ENCODE measurements at regions not wholly inside any gene's neighbourhood (a gene's known extent, or its start where the extent isn't known, plus 50 kb on each side); places are given as distances from the start of the nearest gene placed in this dataset.

GRCh38 chr6:26205625-26206574 lies 118.7 kb downstream of the HFE start:
- no peaks in the 10 kb centered on the region for H3K27me3 ChIP-seq (ENCODE audit: control insufficient read depth in 3 of 3, insufficient read depth in 3 of 3, low read depth in 1 of 3, low read length in 3 of 3)
- peak overlapping the region; percentile 71 to 94 for H3K4me3 ChIP-seq (ENCODE audit: low read length in 2 of 2)
- peak overlapping the region; percentile 86 for H3K27ac ChIP-seq (replicated peaks; ENCODE audit: low read length)
- no peak overlapping the region for H2BK5ac ChIP-seq (ENCODE audit: low read length)
- WGBS, 2 donors (ENCODE audit: extremely low coverage in 2 of 2, insufficient read length in 2 of 2, insufficient replicate concordance in 1 of 2): no CpG with 5 or more reads among the region's 18 CpGs
- no peaks in the 10 kb centered on the region for H3K36me3 ChIP-seq (replicated peaks in 1 of 2; ENCODE audit: control insufficient read depth in 2 of 2, insufficient read depth in 2 of 2, low read length in 2 of 2)
- H4K8ac ChIP-seq (ENCODE audit: low read depth, low read length): peak overlapping the region; percentile 7
- H2AK5ac ChIP-seq (ENCODE audit: low read depth, low read length): no peak overlapping the region
- peak overlapping the region; percentile 78 for H3K18ac ChIP-seq (ENCODE audit: low read length)
- no peak overlapping the region for H3K23ac ChIP-seq (ENCODE audit: low read depth, low read length, poor library complexity)
- no peak overlapping the region for H2BK12ac ChIP-seq (ENCODE audit: low read length)
- no peak for DNase-seq (ENCODE audit: low spot score)
- no peak overlapping the region for H2BK120ac ChIP-seq (ENCODE audit: low read depth, low read length)
- H3K14ac ChIP-seq (ENCODE audit: low read length): no peak overlapping the region
- H3K4me1 ChIP-seq (ENCODE audit: control insufficient read depth in 2 of 2, insufficient read depth in 1 of 2, low read depth in 1 of 2, low read length in 2 of 2): peaks cover 4 to 14% of the 10 kb centered on the region in 2 donors
- no peaks in the 10 kb centered on the region for H3K79me1 ChIP-seq (ENCODE audit: low read depth, low read length)
- H3K4ac ChIP-seq (ENCODE audit: low read length): no peak overlapping the region
- no peak overlapping the region for H2AFZ ChIP-seq (ENCODE audit: low read length)
- no peaks in the 10 kb centered on the region for H3K9me3 ChIP-seq (replicated peaks in 1 of 2; ENCODE audit: control insufficient read depth in 2 of 2, insufficient read depth in 1 of 2, low read depth in 1 of 2, low read length in 2 of 2)
- H2BK15ac ChIP-seq (ENCODE audit: low read length): no peak overlapping the region
- H4K91ac ChIP-seq (ENCODE audit: low read depth, low read length, poor library complexity): no peak overlapping the region
- peak overlapping the region; percentile 86 for H3K9ac ChIP-seq (ENCODE audit: low read depth, low read length, poor library complexity)
- peak overlapping the region; percentile 67 for H3K4me2 ChIP-seq (ENCODE audit: insufficient read depth, low read length, poor library complexity, severe bottlenecking)

- no peak overlapping the region for H3K4ac ChIP-seq (ENCODE audit: low read length)
- no peak overlapping the region for H2BK120ac ChIP-seq (ENCODE audit: low read depth, low read length)
- H3K79me1 ChIP-seq (ENCODE audit: low read depth, low read length): no peaks in the 10 kb centered on the region
- no peak overlapping the region for H4K8ac ChIP-seq (ENCODE audit: low read depth, low read length)
- H3K18ac ChIP-seq (ENCODE audit: low read length): no peak overlapping the region
- no peak overlapping the region for H3K9ac ChIP-seq (ENCODE audit: low read depth, low read length, poor library complexity)
- DNase-seq (ENCODE audit: low spot score): no peak
- no peak overlapping the region for H3K14ac ChIP-seq (ENCODE audit: low read length)
- no peaks in the 10 kb centered on the region for H3K9me3 ChIP-seq (replicated peaks in 1 of 2; ENCODE audit: control insufficient read depth in 2 of 2, insufficient read depth in 1 of 2, low read depth in 1 of 2, low read length in 2 of 2)
- WGBS, 2 donors (ENCODE audit: extremely low coverage in 2 of 2, insufficient read length in 2 of 2, insufficient replicate concordance in 1 of 2): no CpG with 5 or more reads among the region's 8 CpGs
- no peak overlapping the region for H2BK12ac ChIP-seq (ENCODE audit: low read length)
- no peak overlapping the region for H2BK5ac ChIP-seq (ENCODE audit: low read length)
- H4K91ac ChIP-seq (ENCODE audit: low read depth, low read length, poor library complexity): no peak overlapping the region
- H3K36me3 ChIP-seq (replicated peaks in 1 of 2; ENCODE audit: control insufficient read depth in 2 of 2, insufficient read depth in 2 of 2, low read length in 2 of 2): no peaks in the 10 kb centered on the region
- H3K23ac ChIP-seq (ENCODE audit: low read depth, low read length, poor library complexity): no peak overlapping the region
- no peak overlapping the region for H2AFZ ChIP-seq (ENCODE audit: low read length)
- H3K4me2 ChIP-seq (ENCODE audit: insufficient read depth, low read length, poor library complexity, severe bottlenecking): no peak overlapping the region
- H3K27ac ChIP-seq (replicated peaks; ENCODE audit: low read length): no peak overlapping the region
- no peak overlapping the region for H3K4me3 ChIP-seq (ENCODE audit: low read length in 2 of 2)
- H3K27me3 ChIP-seq (ENCODE audit: control insufficient read depth in 3 of 3, insufficient read depth in 3 of 3, low read depth in 1 of 3, low read length in 3 of 3): no peaks in the 10 kb centered on the region
- no peak overlapping the region for H2BK15ac ChIP-seq (ENCODE audit: low read length)
- no peak overlapping the region for H2AK5ac ChIP-seq (ENCODE audit: low read depth, low read length)
- peaks cover 3 to 14% of the 10 kb centered on the region in 2 donors for H3K4me1 ChIP-seq (ENCODE audit: control insufficient read depth in 2 of 2, insufficient read depth in 1 of 2, low read depth in 1 of 2, low read length in 2 of 2)
These were observed 119.9 kb downstream of the HFE start for GRCh38 chr6:26206868-26207801.

- H3K4me2 ChIP-seq (ENCODE audit: insufficient read depth, low read length, poor library complexity, severe bottlenecking): no peak overlapping the region
- no peak overlapping the region for H3K27ac ChIP-seq (replicated peaks; ENCODE audit: low read length)
- no peaks in the 10 kb centered on the region for H3K9me3 ChIP-seq (replicated peaks in 1 of 2; ENCODE audit: control insufficient read depth in 2 of 2, insufficient read depth in 1 of 2, low read depth in 1 of 2, low read length in 2 of 2)
- H3K27me3 ChIP-seq (ENCODE audit: control insufficient read depth in 3 of 3, insufficient read depth in 3 of 3, low read depth in 1 of 3, low read length in 3 of 3): no peaks in the 10 kb centered on the region
- H3K36me3 ChIP-seq (replicated peaks in 1 of 2; ENCODE audit: control insufficient read depth in 2 of 2, insufficient read depth in 2 of 2, low read length in 2 of 2): no peaks in the 10 kb centered on the region
- H2BK120ac ChIP-seq (ENCODE audit: low read depth, low read length): no peak overlapping the region
- no peaks in the 10 kb centered on the region for H3K79me1 ChIP-seq (ENCODE audit: low read depth, low read length)
- H3K9ac ChIP-seq (ENCODE audit: low read depth, low read length, poor library complexity): no peak overlapping the region
- H3K18ac ChIP-seq (ENCODE audit: low read length): no peak overlapping the region
- no peak overlapping the region for H3K14ac ChIP-seq (ENCODE audit: low read length)
- no CpG with 5 or more reads among the region's 1 CpG for WGBS, 2 donors (ENCODE audit: extremely low coverage in 2 of 2, insufficient read length in 2 of 2, insufficient replicate concordance in 1 of 2)
- H2BK15ac ChIP-seq (ENCODE audit: low read length): no peak overlapping the region
- H2BK12ac ChIP-seq (ENCODE audit: low read length): no peak overlapping the region
- no peak overlapping the region for H2AFZ ChIP-seq (ENCODE audit: low read length)
- no peak overlapping the region for H2BK5ac ChIP-seq (ENCODE audit: low read length)
- no peak overlapping the region for H3K4me3 ChIP-seq (ENCODE audit: low read length in 2 of 2)
- peaks cover 2 to 6% of the 10 kb centered on the region in 2 donors for H3K4me1 ChIP-seq (ENCODE audit: control insufficient read depth in 2 of 2, insufficient read depth in 1 of 2, low read depth in 1 of 2, low read length in 2 of 2)
- H4K91ac ChIP-seq (ENCODE audit: low read depth, low read length, poor library complexity): no peak overlapping the region
- H2AK5ac ChIP-seq (ENCODE audit: low read depth, low read length): no peak overlapping the region
- H3K4ac ChIP-seq (ENCODE audit: low read length): no peak overlapping the region
- H3K23ac ChIP-seq (ENCODE audit: low read depth, low read length, poor library complexity): no peak overlapping the region
- no peak for DNase-seq (ENCODE audit: low spot score)
- no peak overlapping the region for H4K8ac ChIP-seq (ENCODE audit: low read depth, low read length)
These were observed 124.7 kb downstream of the HFE start for GRCh38 chr6:26211963-26212362.
